Spleen (tissue), 7 donors: ENCODE measurements at regions not wholly inside any gene's neighbourhood (a gene's known extent, or its start where the extent isn't known, plus 50 kb on each side); places are given as distances from the start of the nearest gene placed in this dataset.

Source experiments
- POLR2A ChIP-seq, 3 donors: fragments of 450-650 bp; IDR thresholded peaks; one replicate each; pipeline ENCODE4 v1.5.1; 2017; ENCODE audit warnings: antibody characterized with exemption in 3 of 3, mild to moderate bottlenecking in 1 of 3
- TF ChIP-seq, protein P1 (sequence below), 11 experiments: fragments of 200-600 bp in 7 of 11; fragments of 450-650 bp in 4 of 11; sonication (generic) in 4 of 11; IDR thresholded peaks in 8 of 11; conservative IDR thresholded peaks in 3 of 11; 1 replicate in 7 of 11; 2 replicates in 4 of 11; pipeline versions ENCODE4 v1.4.0 to v1.8.0; 2016 to 2021; ENCODE audit warnings: antibody characterized with exemption in 11 of 11, inconsistent platforms in 4 of 11, mild to moderate bottlenecking in 1 of 11
- donor health status: DM: no; HTN: no; CAD: no; lungs with moderate emphysema.
- donor health status: DM: no; HTN: no; CAD: no.
- donor health status: DM: no; HTN: no; CAD: no.

DNA sequence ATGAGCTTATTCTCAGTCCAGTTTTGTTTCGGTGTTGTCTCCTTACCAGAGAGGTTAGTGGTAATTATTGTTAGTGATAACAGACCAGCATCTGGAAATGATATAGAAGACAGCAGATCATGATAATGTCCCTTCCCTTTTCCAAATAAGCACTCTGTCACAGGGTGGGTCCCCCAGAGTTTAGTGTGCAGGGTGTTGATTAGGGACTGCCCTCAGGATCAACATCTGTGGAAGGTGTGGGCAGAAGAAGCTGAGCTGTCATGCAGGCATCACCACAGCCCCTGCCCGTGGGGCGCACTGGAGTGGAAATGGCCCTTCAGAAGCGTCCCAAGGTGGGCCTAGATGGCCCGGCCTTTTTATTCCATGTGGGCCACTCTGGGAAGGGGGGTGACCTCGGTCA is 67.6 kb upstream of the DTNBP1 start:
- TF ChIP-seq POLR2A (IDR thresholded peaks at IDR 0.05), result no peak
- TF ChIP-seq, protein P1, sequence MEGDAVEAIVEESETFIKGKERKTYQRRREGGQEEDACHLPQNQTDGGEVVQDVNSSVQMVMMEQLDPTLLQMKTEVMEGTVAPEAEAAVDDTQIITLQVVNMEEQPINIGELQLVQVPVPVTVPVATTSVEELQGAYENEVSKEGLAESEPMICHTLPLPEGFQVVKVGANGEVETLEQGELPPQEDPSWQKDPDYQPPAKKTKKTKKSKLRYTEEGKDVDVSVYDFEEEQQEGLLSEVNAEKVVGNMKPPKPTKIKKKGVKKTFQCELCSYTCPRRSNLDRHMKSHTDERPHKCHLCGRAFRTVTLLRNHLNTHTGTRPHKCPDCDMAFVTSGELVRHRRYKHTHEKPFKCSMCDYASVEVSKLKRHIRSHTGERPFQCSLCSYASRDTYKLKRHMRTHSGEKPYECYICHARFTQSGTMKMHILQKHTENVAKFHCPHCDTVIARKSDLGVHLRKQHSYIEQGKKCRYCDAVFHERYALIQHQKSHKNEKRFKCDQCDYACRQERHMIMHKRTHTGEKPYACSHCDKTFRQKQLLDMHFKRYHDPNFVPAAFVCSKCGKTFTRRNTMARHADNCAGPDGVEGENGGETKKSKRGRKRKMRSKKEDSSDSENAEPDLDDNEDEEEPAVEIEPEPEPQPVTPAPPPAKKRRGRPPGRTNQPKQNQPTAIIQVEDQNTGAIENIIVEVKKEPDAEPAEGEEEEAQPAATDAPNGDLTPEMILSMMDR (IDR thresholded peaks at IDR 0.05 in 8 of 11, conservative IDR thresholded peaks at IDR 0.05 in 3 of 11), result no peak
